HCT116 (cell line): ENCODE measurements at regions not wholly inside any gene's neighbourhood (a gene's known extent, or its start where the extent isn't known, plus 50 kb on each side); places are given as distances from the start of the nearest gene placed in this dataset.

Source experiments
- ATAC-seq: fragments of 200-7000 bp; cut with Tn5 transposase; 2 replicates; pipeline ENCODE4 v1.9.1; 2020; ENCODE audit warnings: mild to moderate bottlenecking, moderate library complexity
- BruUV-seq: library from RNA; stranded (reverse); fragments of 400-500 nt; replicated peaks from 2 replicates; lab custom pipeline; 2021; lab: Mats Ljungman, UMichigan
- CTCF ChIA-PET: fragments of 300-600 bp; sonication (Branson Sonifier 250); formaldehyde crosslinking; loops from one replicate; lab custom pipeline; 2021; ENCODE audit warnings: antibody characterized with exemption; lab: Charles Lee
- POLR2A ChIA-PET: fragments of 300-600, 350-600 bp; sonication (Branson Sonifier 250); formaldehyde crosslinking; loops from one replicate; lab custom pipeline; 2021; ENCODE audit warnings: antibody characterized with exemption; lab: Charles Lee
- RAD21 ChIA-PET, 2 experiments: fragments of 300-600 bp; sonication (Branson Sonifier 250); formaldehyde crosslinking; loops; one replicate each; lab custom pipeline; 2023; ENCODE audit warnings: low total read pairs in 2 of 2; ENCODE audit not compliant: uncharacterized antibody in 2 of 2, unreplicated experiment in 2 of 2, low non-redundant PET in 1 of 2; lab: Charles Lee
- DNase-seq: peaks from one replicate; pipeline ENCODE4 v3.0.0-alpha.2; 2010; ENCODE audit warnings: low read depth, low spot score
- H2AFZ ChIP-seq: fragments of 200-600 bp; shearing (Covaris generic), sonication (generic); 2 replicates; pipeline ENCODE4 v1.6.1; 2017; ENCODE audit warnings: low read depth, mixed run types, mixed read lengths, antibody characterized with exemption, low read length; ENCODE audit not compliant: poor library complexity, severe bottlenecking
- H3K27ac ChIP-seq: 2 replicates; pipeline ENCODE4 v1.5.1; 2012; ENCODE audit warnings: low read depth, low read length
- H3K27me3 ChIP-seq: fragments of 200-600 bp; sonication (generic); 2 replicates; pipeline ENCODE4 v1.6.1; 2016; ENCODE audit warnings: mixed run types, low read length, mixed read lengths; ENCODE audit not compliant: insufficient read depth
- H3K36me3 ChIP-seq, 2 experiments: fragments of 200-500 bp in 1 of 2; fragments of 200-600 bp in 1 of 2; sonication (Bioruptor generic) in 1 of 2; sonication (generic) in 1 of 2; 2 replicates each; pipeline versions ENCODE4 v1.5.1 to v1.6.1; 2014 to 2016; ENCODE audit warnings: low read length in 2 of 2, inconsistent platforms in 1 of 2, mixed read lengths in 1 of 2, mixed run types in 1 of 2; ENCODE audit not compliant: insufficient read depth in 2 of 2, control insufficient read depth in 1 of 2
- H3K4me1 ChIP-seq, 2 experiments: fragments of 200-600 bp in 1 of 2; sonication (generic) in 1 of 2; 2 replicates each; pipeline versions ENCODE4 v1.5.1 to v1.6.1; 2012 to 2017; ENCODE audit warnings: low read length in 2 of 2, inconsistent platforms in 1 of 2, mild to moderate bottlenecking in 1 of 2, mixed read lengths in 1 of 2, mixed run types in 1 of 2, moderate library complexity in 1 of 2; ENCODE audit not compliant: insufficient read depth in 2 of 2, control insufficient read depth in 1 of 2
- H3K4me2 ChIP-seq: fragments of 200-600 bp; sonication (generic); 2 replicates; pipeline ENCODE4 v1.6.1; 2017; ENCODE audit warnings: mixed run types, low read length, mixed read lengths
- H3K4me3 ChIP-seq, 2 experiments: fragments of 200-600 bp in 1 of 2; sonication (generic) in 1 of 2; replicated peaks in 1 of 2; 2 replicates each; pipeline ENCODE4 v1.5.1; 2011 to 2016; ENCODE audit warnings: low read length in 2 of 2, control low read depth in 1 of 2, low read depth in 1 of 2, mild to moderate bottlenecking in 1 of 2, mixed read lengths in 1 of 2, mixed run types in 1 of 2
- H3K79me2 ChIP-seq: fragments of 200-600 bp; sonication (generic); 2 replicates; pipeline ENCODE4 v1.6.1; 2017; ENCODE audit warnings: mild to moderate bottlenecking, mixed run types, low read length, moderate library complexity, mixed read lengths; ENCODE audit not compliant: insufficient read depth
- H3K9ac ChIP-seq: fragments of 200-600 bp; sonication (generic); 2 replicates; pipeline ENCODE4 v1.6.1; 2016; ENCODE audit warnings: low read length, mixed read lengths
- H3K9me2 ChIP-seq: fragments of 200-600 bp; sonication (generic), shearing (Covaris generic); 2 replicates; pipeline ENCODE4 v1.6.1; 2017; ENCODE audit warnings: mixed run types, mild to moderate bottlenecking, moderate library complexity; ENCODE audit not compliant: insufficient read depth
- H3K9me3 ChIP-seq, 2 experiments: fragments of 200-500 bp in 1 of 2; fragments of 200-600 bp in 1 of 2; sonication (Bioruptor generic) in 1 of 2; sonication (generic) in 1 of 2; 2 replicates each; pipeline ENCODE4 v1.6.1; 2014 to 2017; ENCODE audit warnings: low read length in 2 of 2, mixed read lengths in 2 of 2, inconsistent platforms in 1 of 2, low read depth in 1 of 2, mild to moderate bottlenecking in 1 of 2, mixed run types in 1 of 2, moderate library complexity in 1 of 2; ENCODE audit not compliant: control insufficient read depth in 1 of 2, insufficient read depth in 1 of 2
- H4K20me1 ChIP-seq: fragments of 200-600 bp; sonication (generic), shearing (Covaris generic); 2 replicates; pipeline ENCODE4 v1.6.1; 2017; ENCODE audit warnings: mixed run types, mild to moderate bottlenecking, moderate library complexity; ENCODE audit not compliant: insufficient read depth
- CBX3 ChIP-seq: IDR thresholded peaks from 2 replicates; pipeline ENCODE4 v1.6.1; 2012; ENCODE audit warnings: low read depth
- CEBPB ChIP-seq: IDR thresholded peaks from 2 replicates; pipeline ENCODE4 v1.6.1; 2012; ENCODE audit warnings: low read depth
- EGR1 ChIP-seq: IDR thresholded peaks from 2 replicates; pipeline ENCODE4 v1.6.1; 2012; ENCODE audit warnings: low read depth
- ELF1 ChIP-seq: IDR thresholded peaks from 2 replicates; pipeline ENCODE4 v1.6.1; 2012; ENCODE audit warnings: low read depth, borderline replicate concordance
- EZH2 ChIP-seq: fragments of 200-600 bp; sonication (generic); IDR thresholded peaks from 2 replicates; pipeline ENCODE4 v1.6.1; 2017; ENCODE audit warnings: antibody characterized with exemption, mixed run types
- RAD21 ChIP-seq: IDR thresholded peaks from 2 replicates; pipeline ENCODE4 v1.6.1; 2012; ENCODE audit warnings: low read depth, mild to moderate bottlenecking
- SIN3A ChIP-seq: IDR thresholded peaks from 2 replicates; pipeline ENCODE4 v1.6.1; 2012; ENCODE audit warnings: low read depth
- SRF ChIP-seq: IDR thresholded peaks from 2 replicates; pipeline ENCODE4 v1.6.1; 2012; ENCODE audit warnings: low read depth
- intact Hi-C: fragments of 100-400 bp; cut with micrococcal nuclease; formaldehyde crosslinking; loops from 2 replicates; pipeline ENCODE4 v1.10.0; 2022
- TF ChIP-seq, protein P1 (sequence below): IDR thresholded peaks from 2 replicates; pipeline ENCODE4 v1.6.1; 2012; ENCODE audit warnings: low read depth
- TF ChIP-seq, protein P2 (sequence below): IDR thresholded peaks from 2 replicates; pipeline ENCODE4 v1.6.1; 2012

DNA sequence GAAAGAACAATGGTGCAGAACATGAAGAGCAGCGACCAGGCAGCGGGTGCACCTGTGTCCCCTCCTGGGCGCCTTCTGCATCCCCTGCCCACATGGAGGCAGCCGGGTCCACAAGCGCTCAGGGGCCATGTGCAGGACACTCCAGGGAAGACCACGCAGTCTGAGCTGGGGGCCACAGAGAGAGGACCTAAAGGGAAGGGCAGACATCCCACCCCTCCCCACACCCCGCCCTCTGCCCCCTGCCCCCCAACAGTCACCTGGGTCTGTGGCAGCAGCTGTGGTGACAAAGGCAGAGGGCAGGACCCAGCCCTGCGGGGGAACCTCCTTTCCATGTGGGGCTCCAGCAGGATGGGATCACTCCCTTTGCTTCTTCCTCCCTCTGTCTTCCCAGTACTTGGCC, 805.7 kb downstream of the CDH9 start:
- no peaks in the 10 kb centered on the region for H3K9me2 ChIP-seq
- peaks cover 5 to 18% of the 10 kb centered on the region in 2 experiments; a peak in 2 of 4 replicates for H3K9me3 ChIP-seq
- H3K4me1 ChIP-seq, result no peaks in the 10 kb centered on the region
- ATAC-seq, result no peak
- TF ChIP-seq SIN3A, result no peak
- TF ChIP-seq, protein P1, sequence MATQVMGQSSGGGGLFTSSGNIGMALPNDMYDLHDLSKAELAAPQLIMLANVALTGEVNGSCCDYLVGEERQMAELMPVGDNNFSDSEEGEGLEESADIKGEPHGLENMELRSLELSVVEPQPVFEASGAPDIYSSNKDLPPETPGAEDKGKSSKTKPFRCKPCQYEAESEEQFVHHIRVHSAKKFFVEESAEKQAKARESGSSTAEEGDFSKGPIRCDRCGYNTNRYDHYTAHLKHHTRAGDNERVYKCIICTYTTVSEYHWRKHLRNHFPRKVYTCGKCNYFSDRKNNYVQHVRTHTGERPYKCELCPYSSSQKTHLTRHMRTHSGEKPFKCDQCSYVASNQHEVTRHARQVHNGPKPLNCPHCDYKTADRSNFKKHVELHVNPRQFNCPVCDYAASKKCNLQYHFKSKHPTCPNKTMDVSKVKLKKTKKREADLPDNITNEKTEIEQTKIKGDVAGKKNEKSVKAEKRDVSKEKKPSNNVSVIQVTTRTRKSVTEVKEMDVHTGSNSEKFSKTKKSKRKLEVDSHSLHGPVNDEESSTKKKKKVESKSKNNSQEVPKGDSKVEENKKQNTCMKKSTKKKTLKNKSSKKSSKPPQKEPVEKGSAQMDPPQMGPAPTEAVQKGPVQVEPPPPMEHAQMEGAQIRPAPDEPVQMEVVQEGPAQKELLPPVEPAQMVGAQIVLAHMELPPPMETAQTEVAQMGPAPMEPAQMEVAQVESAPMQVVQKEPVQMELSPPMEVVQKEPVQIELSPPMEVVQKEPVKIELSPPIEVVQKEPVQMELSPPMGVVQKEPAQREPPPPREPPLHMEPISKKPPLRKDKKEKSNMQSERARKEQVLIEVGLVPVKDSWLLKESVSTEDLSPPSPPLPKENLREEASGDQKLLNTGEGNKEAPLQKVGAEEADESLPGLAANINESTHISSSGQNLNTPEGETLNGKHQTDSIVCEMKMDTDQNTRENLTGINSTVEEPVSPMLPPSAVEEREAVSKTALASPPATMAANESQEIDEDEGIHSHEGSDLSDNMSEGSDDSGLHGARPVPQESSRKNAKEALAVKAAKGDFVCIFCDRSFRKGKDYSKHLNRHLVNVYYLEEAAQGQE, result no peak
- no peak for TF ChIP-seq RAD21
- no peak for TF ChIP-seq CEBPB
- TF ChIP-seq CBX3, result no peak
- TF ChIP-seq SRF, result no peak
- no peak for TF ChIP-seq ELF1
- TF ChIP-seq EZH2, result no peak
- TF ChIP-seq, protein P2, sequence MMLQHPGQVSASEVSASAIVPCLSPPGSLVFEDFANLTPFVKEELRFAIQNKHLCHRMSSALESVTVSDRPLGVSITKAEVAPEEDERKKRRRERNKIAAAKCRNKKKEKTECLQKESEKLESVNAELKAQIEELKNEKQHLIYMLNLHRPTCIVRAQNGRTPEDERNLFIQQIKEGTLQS, result no peak
- no peak for TF ChIP-seq EGR1
- TF ChIP-seq, all 23 proteins: peak for 0
- Histone ChIP-seq H3K27me3 (no peaks in the 10 kb centered on the region), H3K79me2 (no peaks in the 10 kb centered on the region), H2AFZ (no peak overlapping the region), H3K9ac (no peak overlapping the region), H3K4me3 (no peak overlapping the region), H3K36me3 (no peaks in the 10 kb centered on the region), H3K4me2 (no peak overlapping the region), H3K27ac (no peak overlapping the region), H4K20me1 (no peaks in the 10 kb centered on the region)
- POLR2A ChIA-PET, result no interaction called here
- intact Hi-C loops, result no loop called here
- DNase-seq, result no peak
- RAD21 ChIA-PET, result no interaction called here
- BruUV-seq, result no TSS peak
- CTCF ChIA-PET, result no interaction called here
